ENCODE measurements at regions not wholly inside any gene's neighbourhood (a gene's known extent, or its start where the extent isn't known, plus 50 kb on each side); places are given as distances from the start of the nearest gene placed in this dataset.

GRCh38 chr6:15775741-15776140 lies 112.9 kb upstream of the DTNBP1 start:
- no TSS peak for BruUV-seq (replicated peaks)

GRCh38 chr6:15775076-15775634 lies 112.3 kb upstream of the DTNBP1 start:
- no TSS peak for BruUV-seq (replicated peaks)
- Histone ChIP-seq H3K27ac (ENCODE audit: low read length) (no peak overlapping the region), H3K36me3 (ENCODE audit: control insufficient read depth, insufficient read depth, low read length) (no peaks in the 10 kb centered on the region), H3K4me1 (ENCODE audit: control insufficient read depth, insufficient read depth, low read length) (no peaks in the 10 kb centered on the region), H3K4me3 (ENCODE audit: low read depth in 2 of 2, low read length in 2 of 2) (no peak overlapping the region), H3K9me3 (ENCODE audit: control insufficient read depth, insufficient read depth, low read depth, low read length) (no peaks in the 10 kb centered on the region), H3K27me3 (ENCODE audit: control insufficient read depth, insufficient read depth, low read length) (peaks cover 7% of the 10 kb centered on the region)
- in situ Hi-C loops (cut with HindIII; ENCODE audit: low pct_unique_long_range_greater_than_20kb, low sequenced_read_pairs): no loop called here
- ChIA-PET CTCF (no interaction called here), POLR2A (no interaction called here)
- no peak for DNase-seq (ENCODE audit: low read depth, low spot score)
- TF ChIP-seq TCF7L2 (IDR thresholded peaks at IDR 0.05; ENCODE audit: low read depth, low read length) (no peak), CTCF (IDR thresholded peaks at IDR 0.05) (no peak), POLR2AphosphoS5 (IDR thresholded peaks at IDR 0.05; ENCODE audit: low read depth, low read length) (no peak), REST (IDR thresholded peaks at IDR 0.05; ENCODE audit: insufficient read depth in 1 of 2, low read depth in 2 of 2, low read length in 1 of 2) (no peak), SIN3A (IDR thresholded peaks at IDR 0.05; ENCODE audit: borderline replicate concordance, insufficient read depth, low read depth, low read length) (no peak)
- no peak for ATAC-seq
- intact Hi-C loops (cut with micrococcal nuclease; ENCODE audit: unreplicated experiment): no loop called here

More at GRCh38 chr6:15775741-15776140, 112.9 kb upstream of the DTNBP1 start:
- Histone ChIP-seq H3K27me3 (ENCODE audit: control insufficient read depth, insufficient read depth, low read length) (peaks cover 7% of the 10 kb centered on the region), H3K4me1 (ENCODE audit: control insufficient read depth, insufficient read depth, low read length) (no peaks in the 10 kb centered on the region), H3K27ac (ENCODE audit: low read length) (no peak overlapping the region), H3K9me3 (ENCODE audit: control insufficient read depth, insufficient read depth, low read depth, low read length) (no peaks in the 10 kb centered on the region), H3K4me3 (ENCODE audit: low read depth in 2 of 2, low read length in 2 of 2) (no peak overlapping the region), H3K36me3 (ENCODE audit: control insufficient read depth, insufficient read depth, low read length) (no peaks in the 10 kb centered on the region)
- ATAC-seq (no peak), DNase-seq (ENCODE audit: low read depth, low spot score) (no peak)
- intact Hi-C loops (cut with micrococcal nuclease; ENCODE audit: unreplicated experiment) (no loop called here), in situ Hi-C loops (cut with HindIII; ENCODE audit: low pct_unique_long_range_greater_than_20kb, low sequenced_read_pairs) (no loop called here)
- CTCF ChIA-PET: no interaction called here
- POLR2A ChIA-PET: no interaction called here
- TF ChIP-seq REST (IDR thresholded peaks at IDR 0.05; ENCODE audit: insufficient read depth in 1 of 2, low read depth in 2 of 2, low read length in 1 of 2) (no peak), POLR2AphosphoS5 (IDR thresholded peaks at IDR 0.05; ENCODE audit: low read depth, low read length) (no peak), SIN3A (IDR thresholded peaks at IDR 0.05; ENCODE audit: borderline replicate concordance, insufficient read depth, low read depth, low read length) (no peak), TCF7L2 (IDR thresholded peaks at IDR 0.05; ENCODE audit: low read depth, low read length) (no peak), CTCF (IDR thresholded peaks at IDR 0.05) (no peak)

Data from Panc1 (cell line).